Stimulated activated CD4-positive, alpha-beta T cell treated with anti-CD3 and anti-CD28 coated beads, TNF-alpha, amount 100 ng/mL, for 1 hour (primary cell): ENCODE measurements at regions not wholly inside any gene's neighbourhood (a gene's known extent, or its start where the extent isn't known, plus 50 kb on each side); places are given as distances from the start of the nearest gene placed in this dataset.

Experiments
- DNase-seq, 3 donors: peaks; one replicate each; pipeline ENCODE4 v3.0.0-alpha.2; 2020; ENCODE audit warnings: low read depth in 3 of 3, low spot score in 1 of 3

- DNase-seq: no peak
These were observed 135.0 kb upstream of the FOXF1 start for GRCh38 chr16:86375364-86375763.

DNA sequence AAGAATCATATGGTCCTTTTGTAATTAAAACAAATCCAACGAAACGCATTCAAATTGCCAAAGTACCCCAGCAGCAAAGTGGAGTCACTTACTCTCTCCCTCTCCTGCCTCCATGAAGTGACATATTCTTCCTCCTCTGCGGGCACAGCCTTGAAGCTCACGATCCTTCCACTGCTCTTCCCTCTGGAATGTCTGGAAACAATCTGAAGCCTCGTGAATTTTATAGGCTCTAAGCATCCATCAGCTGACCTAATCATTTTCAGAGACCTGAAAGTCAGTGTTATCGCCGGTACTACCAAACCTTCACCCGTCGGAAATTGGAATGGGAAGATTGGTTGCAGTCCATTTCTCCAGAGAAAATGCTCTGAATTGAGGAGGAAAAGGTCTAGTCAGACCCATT lies 134.5 kb upstream of the FOXF1 start:
- no peak for DNase-seq

- DNase-seq: no peak
These were observed 133.5 kb upstream of the FOXF1 start for GRCh38 chr16:86376837-86377236.

DNA sequence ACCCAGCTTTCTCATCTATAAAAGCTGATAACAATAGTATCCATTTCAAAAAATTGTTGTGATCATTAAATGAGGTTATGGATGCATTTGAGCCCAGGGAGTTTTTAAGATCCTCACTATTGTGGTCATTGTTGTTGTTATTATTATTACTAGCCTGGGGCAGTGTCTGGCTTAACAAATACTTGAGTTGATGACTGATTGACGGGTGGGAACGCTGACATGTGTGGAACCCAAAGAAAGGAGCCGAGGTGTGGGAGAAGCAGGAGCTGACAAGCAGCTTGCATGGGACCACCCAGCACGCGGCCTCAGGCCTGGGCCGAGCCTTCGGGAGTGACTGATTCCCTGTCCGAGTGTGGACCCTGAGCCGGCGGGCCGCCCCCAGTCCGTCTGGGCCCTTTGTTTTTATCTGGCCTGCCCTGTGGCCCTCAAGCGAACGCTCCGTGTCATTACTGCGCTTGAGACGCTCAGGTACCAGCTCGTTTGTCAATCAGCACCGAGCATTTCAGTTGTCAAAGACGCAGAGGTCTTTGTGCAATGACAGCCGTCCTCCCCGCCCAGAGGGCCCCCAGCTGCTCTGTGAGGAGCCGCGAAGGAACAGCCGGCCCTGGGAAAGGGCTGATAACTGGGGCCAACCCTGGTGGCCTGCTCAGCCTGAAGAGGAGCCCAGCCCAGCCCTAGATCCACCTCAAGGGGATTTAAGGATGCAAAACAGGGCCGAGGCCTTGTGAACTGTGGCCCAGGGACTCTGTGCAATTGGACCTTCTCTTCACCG lies 132.9 kb upstream of the FOXF1 start:
- DNase-seq: no peak

- DNase-seq: no peak
These were observed 132.2 kb upstream of the FOXF1 start for GRCh38 chr16:86378128-86378527.

- no peak for DNase-seq
These were observed 131.4 kb upstream of the FOXF1 start for GRCh38 chr16:86378831-86379504.

DNA sequence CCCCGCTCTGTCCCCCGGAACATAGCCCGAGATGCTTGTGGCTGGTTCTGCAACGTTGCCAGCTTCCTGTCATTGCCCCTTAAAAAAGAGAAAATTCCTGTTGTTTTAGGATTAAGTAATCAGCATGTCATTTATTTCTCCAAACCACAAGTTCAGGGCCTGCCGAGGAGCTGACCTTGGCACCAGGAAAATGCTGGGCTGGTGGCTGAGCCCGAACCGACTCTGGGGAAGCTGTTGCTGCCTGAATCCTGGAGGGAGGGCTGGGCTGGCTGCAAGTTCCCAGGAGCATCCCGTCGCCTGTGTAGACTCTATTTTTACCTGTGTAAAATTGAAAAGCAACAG lies 130.9 kb upstream of the FOXF1 start:
- DNase-seq: no peak

DNA sequence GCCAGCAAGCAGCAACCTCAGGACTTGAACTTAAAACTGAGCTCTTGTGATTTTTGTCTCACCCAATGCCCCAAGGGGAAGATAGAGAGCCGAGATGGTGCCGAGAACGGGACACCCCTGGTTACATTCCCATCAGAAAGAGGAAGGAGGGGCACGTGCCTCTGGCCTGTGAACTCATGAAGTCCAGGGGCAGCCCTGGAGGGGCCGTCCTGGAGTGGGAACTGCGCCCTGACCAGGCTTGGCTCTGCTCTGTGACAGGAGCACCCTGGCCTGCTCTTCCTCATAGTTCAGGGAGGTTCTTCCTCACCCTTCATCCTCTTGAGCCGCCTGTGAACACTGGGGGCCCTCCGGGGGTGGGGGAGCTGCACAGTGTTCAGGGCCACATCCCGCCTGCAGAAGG lies 130.3 kb upstream of the FOXF1 start:
- no peak for DNase-seq

DNA sequence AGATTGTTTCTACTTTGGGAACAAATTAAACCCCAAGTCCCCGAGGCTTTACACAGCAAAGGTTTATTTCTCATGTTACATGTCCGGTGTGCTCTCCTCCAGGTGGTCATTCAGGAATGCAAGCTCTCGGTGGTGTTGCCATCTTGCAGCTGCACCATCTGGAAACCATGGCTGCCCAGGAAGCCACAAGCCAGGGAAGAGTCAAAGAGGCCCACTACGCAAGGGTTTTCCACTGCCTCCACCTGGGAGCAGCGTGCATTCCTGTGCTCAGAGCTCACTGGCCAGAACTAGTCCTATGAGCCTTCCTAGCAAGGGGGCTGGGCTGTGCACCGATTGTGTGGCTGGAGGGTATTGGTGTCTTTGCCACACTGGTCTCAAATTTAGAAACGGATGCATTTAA lies 128.8 kb upstream of the FOXF1 start:
- DNase-seq: no peak

DNA sequence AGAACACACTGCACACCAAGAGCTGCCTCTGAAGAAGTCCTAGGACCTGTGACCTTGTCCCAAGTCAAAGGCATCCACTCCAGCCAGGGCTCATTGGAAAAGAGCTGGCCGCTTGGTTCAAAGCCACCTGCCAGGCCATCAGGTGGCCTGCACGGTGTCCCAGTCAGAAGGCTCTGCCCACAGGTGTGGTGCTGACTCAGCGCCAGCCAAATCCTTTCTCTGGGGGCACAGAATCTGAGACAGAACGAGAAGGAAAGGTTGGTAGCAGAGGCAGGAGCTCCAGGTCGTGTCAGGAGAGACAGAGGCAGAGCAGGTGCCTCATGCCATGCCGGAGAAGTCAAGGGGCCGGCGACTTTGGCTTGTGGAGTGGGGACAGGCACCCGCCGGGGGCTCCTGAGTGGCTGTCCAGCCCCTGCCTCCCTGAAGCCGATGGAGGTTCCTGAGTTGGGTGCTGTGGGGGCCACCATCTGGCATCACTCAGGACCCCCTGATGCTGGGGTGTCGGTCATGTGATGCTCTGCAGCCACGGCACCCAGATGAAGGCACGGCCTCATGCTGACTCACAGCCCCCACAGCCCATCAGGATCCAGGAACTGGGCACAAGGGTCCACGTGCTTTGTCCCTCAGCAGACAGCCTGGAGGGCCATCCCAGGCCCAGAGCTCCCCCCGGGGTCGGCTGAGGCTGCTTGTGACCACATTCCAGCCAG lies 128.1 kb upstream of the FOXF1 start:
- DNase-seq: no peak

GRCh38 chr16:86382774-86383407 lies 127.4 kb upstream of the FOXF1 start:
- no peak for DNase-seq

DNA sequence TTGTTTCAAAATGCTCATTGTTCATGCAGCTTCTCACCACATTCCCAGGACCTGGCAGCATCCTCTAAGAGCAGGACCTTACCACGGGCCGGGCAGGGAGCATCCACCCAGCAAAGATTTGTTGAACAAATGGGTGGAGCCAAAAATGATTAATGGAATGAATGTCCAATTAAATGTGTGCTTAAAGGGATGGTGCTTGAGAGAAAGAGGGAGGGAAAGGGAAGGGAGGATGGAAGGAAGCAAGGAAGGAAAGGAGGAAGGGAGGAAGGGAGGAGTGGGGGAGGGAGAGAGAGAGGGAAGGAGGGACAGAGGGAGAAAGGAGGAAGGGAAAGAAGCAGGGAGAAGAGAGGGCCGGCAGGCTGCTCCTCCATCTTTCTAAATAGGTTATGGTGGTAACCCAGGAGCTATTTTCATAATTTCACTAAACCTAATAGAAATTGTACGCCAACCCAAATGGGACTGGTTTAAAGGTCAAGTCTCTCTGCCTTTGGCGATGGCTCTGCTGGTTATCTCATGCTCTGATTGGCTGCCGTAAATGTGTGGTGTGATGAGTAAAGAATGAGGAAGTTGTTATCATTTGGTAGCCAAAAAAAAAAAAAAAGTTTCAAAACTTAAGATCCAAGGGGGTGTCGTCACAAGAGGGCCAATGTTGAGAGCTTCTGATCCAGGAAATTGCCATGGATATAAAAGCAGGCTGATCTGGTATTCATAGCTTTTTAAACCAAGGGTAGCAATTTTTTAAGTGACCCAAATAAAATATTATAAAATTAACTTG lies 126.7 kb upstream of the FOXF1 start:
- DNase-seq: no peak

- no peak for DNase-seq
These were observed 126.1 kb upstream of the FOXF1 start for GRCh38 chr16:86384263-86384649.

GRCh38 chr16:86384980-86385379 lies 125.3 kb upstream of the FOXF1 start:
- DNase-seq: no peak

- DNase-seq: no peak
These were observed 122.6 kb upstream of the FOXF1 start for GRCh38 chr16:86387468-86388440.

GRCh38 chr16:86388976-86389375 lies 121.4 kb upstream of the FOXF1 start:
- no peak for DNase-seq

GRCh38 chr16:86389566-86390328 lies 120.6 kb upstream of the FOXF1 start:
- no peak for DNase-seq

DNA sequence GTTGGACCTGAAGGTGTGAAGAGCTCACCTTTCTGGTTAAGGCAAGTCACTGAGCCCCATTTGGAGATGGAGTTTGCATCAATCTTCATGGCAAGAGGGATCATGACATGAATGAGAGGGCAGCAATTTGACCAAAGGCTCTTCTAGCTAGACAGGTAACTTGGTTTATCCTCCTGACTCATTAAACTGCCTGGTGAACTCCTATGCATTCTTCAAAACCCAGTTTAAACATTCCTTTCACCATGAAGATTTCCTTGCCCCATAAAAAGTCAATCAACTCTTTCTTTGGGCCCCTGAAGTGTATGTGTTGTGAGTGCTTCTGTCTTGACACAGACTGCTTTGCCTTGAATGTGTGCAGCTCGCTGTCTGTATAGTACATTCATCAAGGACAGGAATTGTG lies 120.0 kb upstream of the FOXF1 start:
- no peak for DNase-seq

DNA sequence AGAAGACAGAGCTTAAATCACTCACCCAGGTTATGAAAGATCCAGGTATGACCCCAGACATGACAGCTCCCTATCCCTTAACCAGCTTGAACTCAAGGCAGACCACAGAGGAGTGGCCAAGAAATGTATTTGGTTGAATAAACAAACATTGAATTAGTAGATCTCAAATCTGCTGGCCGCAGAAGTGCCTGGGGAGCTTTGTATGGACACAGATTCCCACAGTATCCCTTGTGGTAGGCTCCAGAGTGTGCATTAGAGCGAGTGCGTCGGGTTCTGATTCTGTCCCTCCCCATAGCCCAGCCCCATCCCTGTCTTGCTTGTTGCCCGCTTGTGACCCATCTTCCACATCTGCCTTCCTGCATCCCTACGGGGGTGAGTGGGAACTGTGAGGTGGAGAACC lies 118.8 kb upstream of the FOXF1 start:
- no peak for DNase-seq
